Lower leg skin (tissue), 3 donors: ENCODE measurements at regions not wholly inside any gene's neighbourhood (a gene's known extent, or its start where the extent isn't known, plus 50 kb on each side); places are given as distances from the start of the nearest gene placed in this dataset.

Source experiments
- CTCF ChIP-seq, 3 donors: fragments of 450-650 bp; IDR thresholded peaks; one replicate each; pipeline ENCODE4 v1.5.1; 2016; ENCODE audit warnings: antibody characterized with exemption in 3 of 3, mild to moderate bottlenecking in 3 of 3, moderate library complexity in 2 of 3
- POLR2A ChIP-seq, 2 donors: fragments of 450-650 bp; IDR thresholded peaks; one replicate each; pipeline ENCODE4 v1.6.1; 2016 to 2017; ENCODE audit warnings: antibody characterized with exemption in 2 of 2, mild to moderate bottlenecking in 1 of 2, moderate library complexity in 1 of 2

- TF ChIP-seq CTCF (IDR thresholded peaks at IDR 0.05) (no peak), POLR2A (IDR thresholded peaks at IDR 0.05) (no peak)
Observed at GRCh38 chr6:154885214-154885613, 109.9 kb upstream of the TIAM2 start.
